ENCODE measurements at regions not wholly inside any gene's neighbourhood (a gene's known extent, or its start where the extent isn't known, plus 50 kb on each side); places are given as distances from the start of the nearest gene placed in this dataset.

- CTCF ChIA-PET, result no interaction called here
- DNase-seq, result no peak
- no TSS peak for BruUV-seq (replicated peaks)
Observed at GRCh38 chr5:62717301-62717933, 138.8 kb downstream of the LRRC70 start.

More at GRCh38 chr5:62717301-62717933, 138.8 kb downstream of the LRRC70 start:
- Histone ChIP-seq H3K36me3 (ENCODE audit: control insufficient read depth, insufficient read depth, low read length) (no peaks in the 10 kb centered on the region), H3K56ac (ENCODE audit: extremely low read depth, insufficient read depth, low read length) (no peak overlapping the region), H3K4me3 (ENCODE audit: insufficient read depth, low read depth, low read length) (no peak overlapping the region), H2AK5ac (ENCODE audit: low read depth, low read length) (no peak overlapping the region), H3K23ac (ENCODE audit: low read depth, low read length) (no peak overlapping the region), H3K14ac (replicated peaks; ENCODE audit: low read depth, low read length) (no peak overlapping the region), H3K4ac (ENCODE audit: low read depth, low read length) (no peak overlapping the region), H3K9me3 (ENCODE audit: control insufficient read depth, insufficient read depth, low read length) (no peaks in the 10 kb centered on the region), H3K9ac (ENCODE audit: low read depth, low read length) (no peak overlapping the region), H2BK120ac (ENCODE audit: low read depth, low read length) (no peak overlapping the region), H4K5ac (ENCODE audit: low read depth, low read length) (no peak overlapping the region), H3K9me1 (ENCODE audit: insufficient read depth, low read length) (no peaks in the 10 kb centered on the region), H3K27me3 (ENCODE audit: control insufficient read depth, insufficient read depth, low read length) (no peaks in the 10 kb centered on the region), H3K4me1 (ENCODE audit: control insufficient read depth, insufficient read depth, low read length) (no peaks in the 10 kb centered on the region), H2AK9ac (replicated peaks; ENCODE audit: low read depth, low read length, poor library complexity) (no peak overlapping the region), H3K79me1 (ENCODE audit: low read depth in 1 of 2, low read length in 2 of 2) (no peaks in the 10 kb centered on the region), H4K91ac (ENCODE audit: insufficient read depth, low read depth, low read length) (no peak overlapping the region), H3K18ac (ENCODE audit: low read depth, low read length) (no peak overlapping the region), H3K27ac (ENCODE audit: insufficient read depth, low read length) (no peak overlapping the region), H2BK5ac (ENCODE audit: low read depth, low read length, poor library complexity, severe bottlenecking) (no peak overlapping the region), H3K4me2 (ENCODE audit: low read depth, low read length) (no peak overlapping the region), H2BK15ac (ENCODE audit: low read depth, low read length) (no peak overlapping the region), H2AFZ (replicated peaks; ENCODE audit: low read length, poor library complexity) (no peak overlapping the region), H2BK20ac (ENCODE audit: low read depth, low read length) (no peak overlapping the region), H4K8ac (ENCODE audit: low read depth in 2 of 2, low read length in 2 of 2) (no peak overlapping the region), H4K20me1 (ENCODE audit: insufficient read depth, low read length) (no peaks in the 10 kb centered on the region)
- POLR2A ChIA-PET (ENCODE audit: unreplicated experiment), result no interaction called here
- no CpG with 5 or more reads among the region's 2 CpGs for WGBS, 2 experiments (ENCODE audit: extremely low coverage in 2 of 2, insufficient read length in 1 of 2)
- intact Hi-C loops (cut with micrococcal nuclease), result no loop called here
- TF ChIP-seq NFE2L2 (IDR thresholded peaks at IDR 0.05; ENCODE audit: low read depth, low read length), result no peak
- TF ChIP-seq, protein P1, sequence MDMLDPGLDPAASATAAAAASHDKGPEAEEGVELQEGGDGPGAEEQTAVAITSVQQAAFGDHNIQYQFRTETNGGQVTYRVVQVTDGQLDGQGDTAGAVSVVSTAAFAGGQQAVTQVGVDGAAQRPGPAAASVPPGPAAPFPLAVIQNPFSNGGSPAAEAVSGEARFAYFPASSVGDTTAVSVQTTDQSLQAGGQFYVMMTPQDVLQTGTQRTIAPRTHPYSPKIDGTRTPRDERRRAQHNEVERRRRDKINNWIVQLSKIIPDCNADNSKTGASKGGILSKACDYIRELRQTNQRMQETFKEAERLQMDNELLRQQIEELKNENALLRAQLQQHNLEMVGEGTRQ (IDR thresholded peaks at IDR 0.05; ENCODE audit: low read depth, low read length), result no peak
- TF ChIP-seq MAZ (IDR thresholded peaks at IDR 0.05; ENCODE audit: borderline replicate concordance, low read depth, low read length), result no peak
- TF ChIP-seq FOS (IDR thresholded peaks at IDR 0.05; ENCODE audit: low read depth, low read length), result no peak
- TF ChIP-seq CEBPB (IDR thresholded peaks at IDR 0.05; ENCODE audit: low read depth, low read length), result no peak
- TF ChIP-seq BHLHE40 (IDR thresholded peaks at IDR 0.05; ENCODE audit: low read depth, low read length), result no peak
- TF ChIP-seq POLR2A (IDR thresholded peaks at IDR 0.05; ENCODE audit: low read depth, low read length), result no peak
- TF ChIP-seq RFX5 (IDR thresholded peaks at IDR 0.05; ENCODE audit: low read depth, low read length), result no peak
- in situ Hi-C loops (cut with MboI; ENCODE audit: low sequenced_read_pairs), result no loop called here
- dilution Hi-C loops (cut with HindIII; ENCODE audit: low sequenced_read_pairs, unreplicated experiment), result no loop called here
- no peak for ATAC-seq (ENCODE audit: low read depth)

Measured in IMR-90 (cell line).